ENCODE measurements at regions not wholly inside any gene's neighbourhood (a gene's known extent, or its start where the extent isn't known, plus 50 kb on each side); places are given as distances from the start of the nearest gene placed in this dataset.

GRCh38 chr6:11388983-11389944 is 148.3 kb upstream of the TMEM170B start:
- CTCF ChIA-PET: interaction anchor here (1.2 kb wide), 1 partner anchor 8 kb away, joined by 3 read pairs; no protein-coding TSS in a partner anchor
- BruUV-seq (replicated peaks): no TSS peak

More at GRCh38 chr6:11388983-11389944, 148.3 kb upstream of the TMEM170B start:
- H3K27ac ChIP-seq (ENCODE audit: control insufficient read depth, insufficient read depth): no peak overlapping the region
- RAD21 ChIA-PET (ENCODE audit: unreplicated experiment): interaction anchor here (1.1 kb wide), 1 partner anchor 7 kb away, joined by 3 read pairs; no protein-coding TSS in a partner anchor
- ATAC-seq (no peak), FAIRE-seq (no peak), DNase-seq (ENCODE audit: low read depth, low spot score) (no peak)
- H3K27me3 ChIP-seq (replicated peaks in 1 of 2; ENCODE audit: control insufficient read depth in 2 of 2, insufficient read depth in 2 of 2, low read length in 1 of 2): no peaks in the 10 kb centered on the region
- H3K9me3 ChIP-seq (replicated peaks; ENCODE audit: control insufficient read depth, insufficient read depth, low read length): peaks cover 4% of the 10 kb centered on the region; the same call in 2 of the 3 replicates
- H2AFZ ChIP-seq (ENCODE audit: control insufficient read depth, low read depth, low read length): no peak overlapping the region
- POLR2A ChIA-PET: interaction anchor here (1.2 kb wide), 1 partner anchor 112 kb away, joined by 3 read pairs; no protein-coding TSS in a partner anchor
- WGBS (ENCODE audit: insufficient coverage, insufficient replicate concordance, low lambda C conversion rate, missing lambda C conversion rate): 77% methylated on average over 5 of the region's 5 CpGs
- intact Hi-C loops (cut with micrococcal nuclease; ENCODE audit: unreplicated experiment) (no loop called here), in situ Hi-C loops (cut with MboI) (no loop called here)
- no peaks in the 10 kb centered on the region for H3K36me3 ChIP-seq (ENCODE audit: control insufficient read depth in 2 of 2, insufficient read depth in 2 of 2, low read length in 1 of 2)
- H3K9ac ChIP-seq (ENCODE audit: control insufficient read depth, insufficient read depth, low read length): no peak overlapping the region
- H3K79me2 ChIP-seq (ENCODE audit: control insufficient read depth, insufficient read depth, low read length): no peaks in the 10 kb centered on the region; the same call in 1 of the 2 replicates
- TF ChIP-seq BMI1 (IDR thresholded peaks at IDR 0.05; ENCODE audit: borderline replicate concordance) (no peak), NRF1 (conservative IDR thresholded peaks at IDR 0.05; ENCODE audit: low read depth, low read length) (no peak), GABPA (IDR thresholded peaks at IDR 0.05; ENCODE audit: low read depth) (no peak), ZNF207 (IDR thresholded peaks at IDR 0.05; ENCODE audit: borderline replicate concordance) (no peak), LARP7 (IDR thresholded peaks at IDR 0.05) (no peak), TCF12 (IDR thresholded peaks at IDR 0.05; ENCODE audit: low read depth, low read length) (no peak), ZNF274 (IDR thresholded peaks at IDR 0.05; ENCODE audit: insufficient read depth, insufficient read length) (no peak), HCFC1 (IDR thresholded peaks at IDR 0.05; ENCODE audit: low read length) (no peak), BRCA1 (IDR thresholded peaks at IDR 0.05; ENCODE audit: low read depth, low read length) (no peak), SREBF2 (IDR thresholded peaks at IDR 0.05; ENCODE audit: low read length) (no peak), NFYA (IDR thresholded peaks at IDR 0.05; ENCODE audit: borderline replicate concordance, low read depth, low read length) (no peak), TBL1XR1 (IDR thresholded peaks at IDR 0.05; ENCODE audit: low read depth, low read length) (no peak), YBX1 (IDR thresholded peaks at IDR 0.05) (no peak), GATAD2B (conservative IDR thresholded peaks at IDR 0.05; ENCODE audit: low read depth) (no peak), TAF1 (IDR thresholded peaks at IDR 0.05; ENCODE audit: borderline replicate concordance, low read depth, low read length) (no peak), SP1 (IDR thresholded peaks at IDR 0.05; ENCODE audit: low read depth, low read length) (no peak), BHLHE40 (IDR thresholded peaks at IDR 0.05; ENCODE audit: borderline replicate concordance in 1 of 2, low read depth in 2 of 2, low read length in 1 of 2) (no peak), PAX5 (IDR thresholded peaks at IDR 0.05; ENCODE audit: borderline replicate concordance, low read depth, low read length) (no peak)
- TF ChIP-seq, protein P1, sequence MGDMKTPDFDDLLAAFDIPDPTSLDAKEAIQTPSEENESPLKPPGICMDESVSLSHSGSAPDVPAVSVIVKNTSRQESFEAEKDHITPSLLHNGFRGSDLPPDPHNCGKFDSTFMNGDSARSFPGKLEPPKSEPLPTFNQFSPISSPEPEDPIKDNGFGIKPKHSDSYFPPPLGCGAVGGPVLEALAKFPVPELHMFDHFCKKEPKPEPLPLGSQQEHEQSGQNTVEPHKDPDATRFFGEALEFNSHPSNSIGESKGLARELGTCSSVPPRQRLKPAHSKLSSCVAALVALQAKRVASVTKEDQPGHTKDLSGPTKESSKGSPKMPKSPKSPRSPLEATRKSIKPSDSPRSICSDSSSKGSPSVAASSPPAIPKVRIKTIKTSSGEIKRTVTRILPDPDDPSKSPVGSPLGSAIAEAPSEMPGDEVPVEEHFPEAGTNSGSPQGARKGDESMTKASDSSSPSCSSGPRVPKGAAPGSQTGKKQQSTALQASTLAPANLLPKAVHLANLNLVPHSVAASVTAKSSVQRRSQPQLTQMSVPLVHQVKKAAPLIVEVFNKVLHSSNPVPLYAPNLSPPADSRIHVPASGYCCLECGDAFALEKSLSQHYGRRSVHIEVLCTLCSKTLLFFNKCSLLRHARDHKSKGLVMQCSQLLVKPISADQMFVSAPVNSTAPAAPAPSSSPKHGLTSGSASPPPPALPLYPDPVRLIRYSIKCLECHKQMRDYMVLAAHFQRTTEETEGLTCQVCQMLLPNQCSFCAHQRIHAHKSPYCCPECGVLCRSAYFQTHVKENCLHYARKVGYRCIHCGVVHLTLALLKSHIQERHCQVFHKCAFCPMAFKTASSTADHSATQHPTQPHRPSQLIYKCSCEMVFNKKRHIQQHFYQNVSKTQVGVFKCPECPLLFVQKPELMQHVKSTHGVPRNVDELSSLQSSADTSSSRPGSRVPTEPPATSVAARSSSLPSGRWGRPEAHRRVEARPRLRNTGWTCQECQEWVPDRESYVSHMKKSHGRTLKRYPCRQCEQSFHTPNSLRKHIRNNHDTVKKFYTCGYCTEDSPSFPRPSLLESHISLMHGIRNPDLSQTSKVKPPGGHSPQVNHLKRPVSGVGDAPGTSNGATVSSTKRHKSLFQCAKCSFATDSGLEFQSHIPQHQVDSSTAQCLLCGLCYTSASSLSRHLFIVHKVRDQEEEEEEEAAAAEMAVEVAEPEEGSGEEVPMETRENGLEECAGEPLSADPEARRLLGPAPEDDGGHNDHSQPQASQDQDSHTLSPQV (IDR thresholded peaks at IDR 0.05): no peak
- H3K4me1 ChIP-seq (ENCODE audit: control insufficient read depth, insufficient read depth, low read length): peaks cover 24% of the 10 kb centered on the region
- no peak overlapping the region for H3K4me2 ChIP-seq (ENCODE audit: control insufficient read depth, insufficient read depth)
- no peak overlapping the region for H3K4me3 ChIP-seq
- no peaks in the 10 kb centered on the region for H4K20me1 ChIP-seq (ENCODE audit: control insufficient read depth, insufficient read depth)
- SMC1A ChIA-PET (ENCODE audit: uncharacterized antibody, unreplicated experiment): interaction anchor here (0.6 to 13.0 kb wide), 10 partner anchors 13 to 126 kb away, joined by 3 to 275 read pairs (median 8); no protein-coding TSS in a partner anchor

Data from GM12878 (cell line).